ENCODE measurements at regions not wholly inside any gene's neighbourhood (a gene's known extent, or its start where the extent isn't known, plus 50 kb on each side); places are given as distances from the start of the nearest gene placed in this dataset.

DNA sequence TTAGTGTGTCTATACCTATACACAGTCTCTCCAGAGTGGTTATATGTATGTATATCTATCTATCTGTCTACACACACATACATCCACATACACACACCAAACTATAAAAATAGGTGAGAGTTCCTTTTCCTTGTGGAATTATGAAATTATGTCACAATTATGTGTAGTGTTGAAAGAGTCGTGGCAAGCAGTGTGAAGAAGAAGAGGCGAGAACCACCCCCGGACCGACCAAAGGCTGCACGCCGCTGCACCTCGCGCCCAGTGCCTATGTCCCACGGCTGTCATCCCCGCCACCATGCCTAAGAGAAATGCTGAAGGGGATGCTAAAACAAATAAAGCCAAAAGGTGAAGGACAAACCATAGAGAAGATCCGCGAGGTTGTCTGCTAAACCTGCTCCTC lies 95.0 kb upstream of the RAP2B start:
- Histone ChIP-seq H3K9me3 (no peaks in the 10 kb centered on the region), H3K4me1 (no peaks in the 10 kb centered on the region), H3K27ac (no peak overlapping the region), H3K27me3 (no peaks in the 10 kb centered on the region), H3K36me3 (no peaks in the 10 kb centered on the region), H3K4me3 (no peak overlapping the region)
- WGBS, 2 donors: 82 to 83% methylated on average over 12 of the region's 12 CpGs
- no peak for DNase-seq
- no peak for FAIRE-seq
- TF ChIP-seq, protein P1, sequence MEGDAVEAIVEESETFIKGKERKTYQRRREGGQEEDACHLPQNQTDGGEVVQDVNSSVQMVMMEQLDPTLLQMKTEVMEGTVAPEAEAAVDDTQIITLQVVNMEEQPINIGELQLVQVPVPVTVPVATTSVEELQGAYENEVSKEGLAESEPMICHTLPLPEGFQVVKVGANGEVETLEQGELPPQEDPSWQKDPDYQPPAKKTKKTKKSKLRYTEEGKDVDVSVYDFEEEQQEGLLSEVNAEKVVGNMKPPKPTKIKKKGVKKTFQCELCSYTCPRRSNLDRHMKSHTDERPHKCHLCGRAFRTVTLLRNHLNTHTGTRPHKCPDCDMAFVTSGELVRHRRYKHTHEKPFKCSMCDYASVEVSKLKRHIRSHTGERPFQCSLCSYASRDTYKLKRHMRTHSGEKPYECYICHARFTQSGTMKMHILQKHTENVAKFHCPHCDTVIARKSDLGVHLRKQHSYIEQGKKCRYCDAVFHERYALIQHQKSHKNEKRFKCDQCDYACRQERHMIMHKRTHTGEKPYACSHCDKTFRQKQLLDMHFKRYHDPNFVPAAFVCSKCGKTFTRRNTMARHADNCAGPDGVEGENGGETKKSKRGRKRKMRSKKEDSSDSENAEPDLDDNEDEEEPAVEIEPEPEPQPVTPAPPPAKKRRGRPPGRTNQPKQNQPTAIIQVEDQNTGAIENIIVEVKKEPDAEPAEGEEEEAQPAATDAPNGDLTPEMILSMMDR (IDR thresholded peaks at IDR 0.05): no peak
- ATAC-seq: no peak
- intact Hi-C loops (cut with DNase I): no loop called here

DNA sequence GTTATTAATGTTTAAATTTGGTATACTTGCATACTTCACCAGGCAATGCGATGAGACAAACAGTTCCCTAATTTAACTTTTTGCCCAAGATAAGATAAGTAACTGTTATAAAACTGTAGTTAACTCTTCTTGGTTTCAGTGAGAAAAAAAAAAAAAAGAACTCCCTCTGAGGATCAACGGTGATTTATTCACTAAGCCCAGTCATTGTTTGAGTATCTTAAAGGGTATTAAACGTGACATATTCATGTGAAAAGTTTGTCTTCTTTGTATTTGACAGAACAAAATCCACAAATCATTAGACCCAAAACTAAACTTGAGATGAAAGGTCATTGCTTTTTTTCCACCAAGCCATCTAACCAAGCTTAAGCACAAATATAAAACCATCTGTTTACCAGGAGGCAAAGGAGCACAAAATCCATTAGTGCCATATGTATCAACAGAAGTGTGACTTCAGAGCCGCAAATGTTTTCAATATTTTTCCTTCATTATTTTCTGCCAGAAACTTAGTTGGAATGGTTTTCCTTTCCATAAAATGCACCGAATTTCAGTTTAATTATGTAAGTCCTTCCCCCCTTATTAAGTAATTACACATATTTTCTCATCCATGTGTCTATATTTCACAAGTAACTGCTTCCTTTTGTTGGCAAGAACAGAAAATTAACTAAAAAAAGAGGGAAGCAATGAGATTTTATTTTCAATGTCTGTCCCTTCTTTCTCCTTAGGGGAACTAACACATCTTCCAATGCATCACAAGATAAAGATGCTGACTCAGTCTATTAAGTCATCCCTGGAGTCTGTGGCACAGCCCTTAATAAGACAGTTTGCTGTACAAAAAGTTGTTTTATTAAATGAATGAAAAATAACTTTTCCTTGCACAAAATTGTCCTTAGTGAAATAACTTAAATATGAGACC lies 92.2 kb upstream of the RAP2B start:
- no peaks in the 10 kb centered on the region for H3K4me1 ChIP-seq
- ATAC-seq (peak in 2 of 4 donors; percentile 59 to 66), FAIRE-seq (no peak), DNase-seq (no peak)
- 30 to 47% methylated on average over 5 of the region's 5 CpGs for WGBS, 2 donors
- no peaks in the 10 kb centered on the region for H3K27me3 ChIP-seq
- H3K4me3 ChIP-seq: no peak overlapping the region
- H3K9me3 ChIP-seq: no peaks in the 10 kb centered on the region
- TF ChIP-seq, protein P1 (IDR thresholded peaks at IDR 0.05): no peak
- no peaks in the 10 kb centered on the region for H3K36me3 ChIP-seq
- intact Hi-C loops (cut with DNase I): no loop called here
- no peak overlapping the region for H3K27ac ChIP-seq

DNA sequence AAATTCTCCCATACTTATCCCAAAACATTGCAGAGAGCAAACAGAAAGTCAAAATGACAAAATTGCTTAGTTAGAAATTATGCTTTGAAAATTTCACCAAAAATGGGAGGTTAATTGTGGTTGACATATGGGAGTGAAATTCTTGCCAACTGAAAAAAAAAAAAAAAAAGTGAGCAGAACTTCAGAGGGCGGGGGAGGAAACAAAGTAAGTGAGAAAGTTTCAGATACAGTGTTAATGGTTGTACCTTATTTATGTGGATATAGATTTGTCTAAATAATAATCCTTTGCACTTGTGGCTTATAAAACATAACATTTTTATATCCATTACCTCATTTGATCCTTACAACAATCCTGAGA lies 91.5 kb upstream of the RAP2B start:
- no peaks in the 10 kb centered on the region for H3K4me1 ChIP-seq
- DNase-seq (no peak), ATAC-seq (no peak), FAIRE-seq (no peak)
- H3K27ac ChIP-seq: no peak overlapping the region
- no peak overlapping the region for H3K4me3 ChIP-seq
- 55 to 65% methylated on average over 1 of the region's 1 CpG for WGBS, 2 donors
- H3K36me3 ChIP-seq: no peaks in the 10 kb centered on the region
- intact Hi-C loops (cut with DNase I): no loop called here
- no peaks in the 10 kb centered on the region for H3K27me3 ChIP-seq
- H3K9me3 ChIP-seq: no peaks in the 10 kb centered on the region
- TF ChIP-seq, protein P1 (IDR thresholded peaks at IDR 0.05): no peak

DNA sequence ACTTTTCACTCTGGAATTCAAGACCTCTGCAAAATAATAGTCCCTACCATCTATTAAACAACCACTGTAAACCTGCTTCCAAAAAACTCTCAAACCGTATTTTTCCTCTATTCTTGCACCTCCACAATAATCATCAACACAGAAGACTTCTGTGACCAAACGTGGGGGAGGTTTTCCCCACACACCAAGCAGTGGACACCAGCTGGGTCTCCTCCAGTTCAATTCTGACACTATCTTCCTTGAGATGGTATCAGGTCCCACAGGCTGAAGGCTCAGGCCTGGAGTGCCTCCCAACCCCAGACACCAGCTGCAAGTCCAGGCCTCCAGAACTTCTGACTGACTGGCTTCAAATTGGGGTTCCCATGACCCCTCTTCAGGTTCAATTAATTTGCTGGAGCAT lies 89.6 kb upstream of the RAP2B start:
- Histone ChIP-seq H3K27ac (no peak overlapping the region), H3K36me3 (no peaks in the 10 kb centered on the region), H3K4me3 (no peak overlapping the region), H3K9me3 (no peaks in the 10 kb centered on the region), H3K4me1 (no peaks in the 10 kb centered on the region), H3K27me3 (no peaks in the 10 kb centered on the region)
- TF ChIP-seq, protein P1 (IDR thresholded peaks at IDR 0.05): no peak
- intact Hi-C loops (cut with DNase I): no loop called here
- no peak for DNase-seq
- no peak for ATAC-seq
- 49 to 63% methylated on average over 2 of the region's 2 CpGs for WGBS, 2 donors
- FAIRE-seq: no peak

DNA sequence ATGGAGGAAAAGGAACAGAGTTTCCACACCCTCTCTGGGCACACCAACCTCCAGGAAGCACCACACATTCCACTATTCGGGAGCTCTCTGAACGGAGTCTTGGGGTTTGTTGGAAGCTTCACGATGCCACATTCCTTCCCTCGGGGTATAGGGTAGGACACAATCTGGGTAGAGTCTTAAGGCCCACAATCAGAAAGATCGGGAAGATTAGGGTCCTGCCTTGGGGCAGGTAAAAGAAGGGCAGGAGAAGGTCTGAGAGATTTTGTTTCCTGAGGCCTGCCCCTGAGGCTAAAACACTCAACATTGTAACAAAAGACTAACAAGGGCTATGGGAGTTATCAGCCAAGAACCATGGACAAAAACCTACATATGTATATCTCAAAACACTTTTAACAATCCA lies 89.2 kb upstream of the RAP2B start:
- WGBS, 2 donors: 71% methylated on average over 5 of the region's 5 CpGs

More for the DNA sequence above, 89.2 kb upstream of the RAP2B start:
- FAIRE-seq (no peak), ATAC-seq (no peak), DNase-seq (no peak)
- Histone ChIP-seq H3K27ac (no peak overlapping the region), H3K36me3 (no peaks in the 10 kb centered on the region), H3K9me3 (no peaks in the 10 kb centered on the region), H3K4me1 (no peaks in the 10 kb centered on the region), H3K4me3 (no peak overlapping the region), H3K27me3 (no peaks in the 10 kb centered on the region)
- TF ChIP-seq, protein P1 (IDR thresholded peaks at IDR 0.05): no peak
- intact Hi-C loops (cut with DNase I): no loop called here
